DND-41 (cell line): ENCODE measurements at regions not wholly inside any gene's neighbourhood (a gene's known extent, or its start where the extent isn't known, plus 50 kb on each side); places are given as distances from the start of the nearest gene placed in this dataset.

ENCODE experiments used
- ATAC-seq: fragments of 200-7000 bp; cut with Tn5 transposase; 3 replicates; pipeline ENCODE4 v1.9.1; 2021; ENCODE audit warnings: low read depth; ENCODE audit not compliant: insufficient read depth
- DNase-seq: peaks from one replicate; pipeline ENCODE4 v3.0.0-alpha.2; 2020
- H2AFZ ChIP-seq: 2 replicates; pipeline ENCODE4 v1.6.0; 2012; ENCODE audit warnings: low read depth, low read length
- H3K27ac ChIP-seq: 2 replicates; pipeline ENCODE4 v1.5.1; 2012; ENCODE audit warnings: low read length, inconsistent platforms
- H3K27me3 ChIP-seq: fragments of 200-600 bp; sonication (generic); 2 replicates; pipeline ENCODE4 v1.6.0; 2012; ENCODE audit warnings: low read length, mild to moderate bottlenecking, inconsistent platforms; ENCODE audit not compliant: insufficient read depth, poor library complexity
- H3K36me3 ChIP-seq: 2 replicates; pipeline ENCODE4 v1.5.1; 2012; ENCODE audit warnings: low read length, inconsistent platforms; ENCODE audit not compliant: insufficient read depth
- H3K4me1 ChIP-seq: 2 replicates; pipeline ENCODE4 v1.5.1; 2012; ENCODE audit warnings: mild to moderate bottlenecking, low read length; ENCODE audit not compliant: insufficient read depth
- H3K4me2 ChIP-seq: 2 replicates; pipeline ENCODE4 v1.6.0; 2012; ENCODE audit warnings: mild to moderate bottlenecking, moderate library complexity, low read length, inconsistent platforms; ENCODE audit not compliant: insufficient read depth
- H3K4me3 ChIP-seq, 2 experiments: fragments of 200-600 bp in 1 of 2; shearing (Covaris generic) in 1 of 2; 2 replicates each; pipeline ENCODE4 v1.5.1; 2012 to 2016; ENCODE audit warnings: inconsistent platforms in 2 of 2, low read length in 2 of 2, mild to moderate bottlenecking in 2 of 2, low read depth in 1 of 2, moderate library complexity in 1 of 2
- H3K79me2 ChIP-seq: 2 replicates; pipeline ENCODE4 v1.6.0; 2012; ENCODE audit warnings: low read length, inconsistent platforms; ENCODE audit not compliant: insufficient read depth
- H3K9ac ChIP-seq: 2 replicates; pipeline ENCODE4 v1.6.0; 2012; ENCODE audit warnings: low read depth, mild to moderate bottlenecking, inconsistent platforms, low read length, moderate library complexity
- H3K9me3 ChIP-seq: 2 replicates; pipeline ENCODE4 v1.5.1; 2012; ENCODE audit warnings: low read length, moderate library complexity, mild to moderate bottlenecking, inconsistent platforms; ENCODE audit not compliant: insufficient read depth, severe bottlenecking
- H4K20me1 ChIP-seq: 2 replicates; pipeline ENCODE4 v1.6.0; 2012; ENCODE audit warnings: low read length; ENCODE audit not compliant: insufficient read depth
- CTCF ChIP-seq: IDR thresholded peaks from 2 replicates; pipeline ENCODE4 v1.5.1; 2012; ENCODE audit warnings: borderline replicate concordance, low read length, moderate library complexity, mild to moderate bottlenecking; ENCODE audit not compliant: poor library complexity, severe bottlenecking; ENCODE audit errors: extremely low read depth
- EZH2 ChIP-seq: IDR thresholded peaks from 3 replicates; pipeline ENCODE4 v1.6.1; 2012; ENCODE audit warnings: borderline replicate concordance, low read depth, mild to moderate bottlenecking, moderate library complexity, low read length, inconsistent platforms; ENCODE audit not compliant: severe bottlenecking

GRCh38 chr16:72291531-72291981 lies 119.6 kb upstream of the PMFBP1 start:
- H3K4me3 ChIP-seq = no peak overlapping the region
- H3K27ac ChIP-seq = no peak overlapping the region
- H2AFZ ChIP-seq = no peak overlapping the region
- no peaks in the 10 kb centered on the region for H3K9me3 ChIP-seq
- no peaks in the 10 kb centered on the region for H3K79me2 ChIP-seq
- no peak overlapping the region for H3K4me2 ChIP-seq
- no peak overlapping the region for H3K9ac ChIP-seq
- DNase-seq (no peak), ATAC-seq (no peak)
- no peaks in the 10 kb centered on the region for H4K20me1 ChIP-seq
- no peaks in the 10 kb centered on the region for H3K36me3 ChIP-seq
- no peaks in the 10 kb centered on the region for H3K4me1 ChIP-seq
- TF ChIP-seq EZH2 (no peak), CTCF (no peak)
- H3K27me3 ChIP-seq = no peaks in the 10 kb centered on the region

GRCh38 chr16:72291121-72291520 lies 119.2 kb upstream of the PMFBP1 start:
- Histone ChIP-seq H3K27me3 (no peaks in the 10 kb centered on the region), H4K20me1 (no peaks in the 10 kb centered on the region), H3K36me3 (no peaks in the 10 kb centered on the region), H3K4me3 (no peak overlapping the region), H3K27ac (no peak overlapping the region), H3K79me2 (no peaks in the 10 kb centered on the region), H2AFZ (no peak overlapping the region), H3K4me1 (no peaks in the 10 kb centered on the region), H3K9ac (no peak overlapping the region), H3K4me2 (no peak overlapping the region), H3K9me3 (no peaks in the 10 kb centered on the region)
- ATAC-seq (no peak), DNase-seq (no peak)
- TF ChIP-seq CTCF (no peak), EZH2 (no peak)

- Histone ChIP-seq H3K4me1 (no peaks in the 10 kb centered on the region), H3K79me2 (no peaks in the 10 kb centered on the region), H3K9me3 (no peaks in the 10 kb centered on the region), H3K4me2 (no peak overlapping the region), H3K27ac (no peak overlapping the region), H3K27me3 (no peaks in the 10 kb centered on the region), H3K4me3 (no peak overlapping the region), H3K9ac (no peak overlapping the region), H2AFZ (no peak overlapping the region), H3K36me3 (no peaks in the 10 kb centered on the region; the same call in 1 of the 2 replicates), H4K20me1 (no peaks in the 10 kb centered on the region)
- DNase-seq (no peak), ATAC-seq (no peak)
- no peak for TF ChIP-seq EZH2
- no peak for TF ChIP-seq CTCF
Observed at GRCh38 chr16:72287649-72288048, 115.7 kb upstream of the PMFBP1 start.
